HepG2 (cell line): ENCODE measurements at regions not wholly inside any gene's neighbourhood (a gene's known extent, or its start where the extent isn't known, plus 50 kb on each side); places are given as distances from the start of the nearest gene placed in this dataset.

Source experiments
- ATAC-seq: fragments of 200-7000 bp; cut with Tn5 transposase; 3 replicates; pipeline ENCODE4 v1.9.1; 2020; ENCODE audit warnings: mild to moderate bottlenecking, moderate library complexity
- BruUV-seq: library from RNA; stranded (reverse); fragments of 400-500 nt; replicated peaks from 2 replicates; lab custom pipeline; 2021; lab: Mats Ljungman, UMichigan
- CTCF ChIA-PET: fragments of 300-600 bp; formaldehyde crosslinking; extraction: SDS; loops from one replicate; lab custom pipeline; 2021; ENCODE audit warnings: low total read pairs, inconsistent platforms, low intra/inter-chr PET ratio; lab: Yijun Ruan, JAX
- POLR2A ChIA-PET: fragments of 350-600 bp; sonication (Branson Sonifier 250); formaldehyde crosslinking; loops from one replicate; lab custom pipeline; 2020; ENCODE audit warnings: antibody characterized with exemption, inconsistent platforms; lab: Yijun Ruan, JAX
- DNase-seq: peaks from one replicate; pipeline ENCODE4 v3.0.0-alpha.2; 2015; ENCODE audit warnings: low spot score
- FAIRE-seq: peaks from 3 replicates; lab custom pipeline; 2011; peaks lifted over from hg19 to GRCh38; lab: Jason Lieb, UNC
- H2AFZ ChIP-seq: one replicate; pipeline ENCODE4 v1.6.1; 2011; ENCODE audit warnings: low read length, inconsistent platforms
- H3K27ac ChIP-seq: fragments of 300-600 bp; 3 replicates; pipeline ENCODE4 v1.8.0; 2011; ENCODE audit warnings: mixed run types, mild to moderate bottlenecking, mixed read lengths, low read length, inconsistent platforms; ENCODE audit not compliant: insufficient read depth; ENCODE audit errors: extremely low read length
- H3K27me3 ChIP-seq, 2 experiments: fragments of 200-600 bp in 1 of 2; 2 replicates in 1 of 2; 3 replicates in 1 of 2; pipeline versions ENCODE4 v1.6.0 to v1.8.0; 2011; ENCODE audit warnings: low read length in 2 of 2, mild to moderate bottlenecking in 2 of 2, moderate library complexity in 2 of 2, inconsistent platforms in 1 of 2; ENCODE audit not compliant: insufficient read depth in 2 of 2, control insufficient read depth in 1 of 2
- H3K36me3 ChIP-seq, 2 experiments: fragments of 200-600 bp in 1 of 2; replicated peaks in 1 of 2; 2 replicates in 1 of 2; 3 replicates in 1 of 2; pipeline versions ENCODE4 v1.5.1 to v1.8.0; 2011; ENCODE audit warnings: low read length in 2 of 2, inconsistent platforms in 1 of 2; ENCODE audit not compliant: insufficient read depth in 2 of 2, control insufficient read depth in 1 of 2
- H3K4me1 ChIP-seq: 2 replicates; pipeline ENCODE4 v1.5.1; 2012; ENCODE audit warnings: low read length, inconsistent platforms; ENCODE audit not compliant: insufficient read depth
- H3K4me2 ChIP-seq: 2 replicates; pipeline ENCODE4 v1.6.0; 2011; ENCODE audit warnings: low read depth, low read length, inconsistent platforms
- H3K4me3 ChIP-seq, 3 experiments: fragments of 200-600 bp in 1 of 3; sonication (generic), shearing (Covaris generic) in 1 of 3; replicated peaks in 1 of 3; 2 replicates each; pipeline ENCODE4 v1.5.1; 2011 to 2016; ENCODE audit warnings: low read length in 3 of 3, inconsistent platforms in 2 of 3, low read depth in 2 of 3, mild to moderate bottlenecking in 2 of 3, control low read depth in 1 of 3, mixed read lengths in 1 of 3; ENCODE audit not compliant: insufficient read depth in 1 of 3
- H3K79me2 ChIP-seq: one replicate; pipeline ENCODE4 v1.6.1; 2011; ENCODE audit warnings: low read length, inconsistent platforms; ENCODE audit not compliant: insufficient read depth
- H3K9ac ChIP-seq: 2 replicates; pipeline ENCODE4 v1.6.0; 2011; ENCODE audit warnings: mild to moderate bottlenecking, low read depth, low read length, inconsistent platforms; ENCODE audit not compliant: insufficient read depth
- H3K9me3 ChIP-seq: 2 replicates; pipeline ENCODE4 v1.5.1; 2012; ENCODE audit warnings: mild to moderate bottlenecking, low read length
- H4K20me1 ChIP-seq: 2 replicates; pipeline ENCODE4 v1.6.0; 2011; ENCODE audit warnings: inconsistent platforms, mild to moderate bottlenecking, low read length, moderate library complexity; ENCODE audit not compliant: insufficient read depth
- E2F5 ChIP-seq: sonication (generic); formaldehyde crosslinking; conservative IDR thresholded peaks from 2 replicates; pipeline ENCODE4 v1.4.0; 2020; ENCODE audit warnings: missing genetic modification reagents
- KMT2B ChIP-seq: IDR thresholded peaks from 2 replicates; pipeline ENCODE4 v1.6.1; 2016; ENCODE audit warnings: missing genetic modification reagents, missing compliant biosample characterization
- NFATC3 ChIP-seq: sonication (generic); formaldehyde crosslinking; IDR thresholded peaks from 2 replicates; pipeline ENCODE4 v1.5.1; 2020; ENCODE audit warnings: mild to moderate bottlenecking, missing genetic modification reagents
- NR2F6 ChIP-seq, 2 experiments: IDR thresholded peaks; 2 replicates each; pipeline ENCODE4 v1.6.1; 2016; ENCODE audit warnings: antibody characterized with exemption in 1 of 2, mild to moderate bottlenecking in 1 of 2
- NRL ChIP-seq: sonication (generic); formaldehyde crosslinking; IDR thresholded peaks from 2 replicates; pipeline ENCODE4 v1.5.0; 2020; ENCODE audit warnings: missing genetic modification reagents, mild to moderate bottlenecking, moderate library complexity, borderline replicate concordance
- PATZ1 ChIP-seq: sonication (generic); formaldehyde crosslinking; IDR thresholded peaks from 2 replicates; pipeline ENCODE4 v1.4.0; 2020; ENCODE audit warnings: missing genetic modification reagents
- PAX8 ChIP-seq: sonication (generic); formaldehyde crosslinking; IDR thresholded peaks from 2 replicates; pipeline ENCODE4 v1.8.0; 2022; ENCODE audit warnings: mild to moderate bottlenecking, missing genetic modification reagents, borderline replicate concordance
- PBX3 ChIP-seq: sonication (generic); formaldehyde crosslinking; IDR thresholded peaks from 2 replicates; pipeline ENCODE4 v1.8.1; 2023; ENCODE audit warnings: missing genetic modification reagents, inconsistent platforms, borderline replicate concordance
- POLR2G ChIP-seq: fragments of 200-400 bp; formaldehyde crosslinking; IDR thresholded peaks from 2 replicates; pipeline ENCODE4 v1.6.1; 2018; ENCODE audit warnings: mild to moderate bottlenecking, low read depth, low read length, moderate library complexity
- REPIN1 ChIP-seq: sonication (generic); formaldehyde crosslinking; IDR thresholded peaks from 2 replicates; pipeline ENCODE4 v1.8.0; 2022; ENCODE audit warnings: missing genetic modification reagents, low read depth, mild to moderate bottlenecking, borderline replicate concordance
- SP140L ChIP-seq: sonication (generic); formaldehyde crosslinking; IDR thresholded peaks from 2 replicates; pipeline ENCODE4 v1.4.0; 2020; ENCODE audit warnings: missing genetic modification reagents, borderline replicate concordance
- SRY ChIP-seq: sonication (generic); formaldehyde crosslinking; IDR thresholded peaks from 2 replicates; pipeline ENCODE4 v1.8.0; 2022; ENCODE audit warnings: mild to moderate bottlenecking, missing genetic modification reagents
- TBX2 ChIP-seq: sonication (generic); formaldehyde crosslinking; IDR thresholded peaks from 2 replicates; pipeline ENCODE4 v1.5.0; 2020; ENCODE audit warnings: missing genetic modification reagents, mild to moderate bottlenecking, borderline replicate concordance
- TP53 ChIP-seq: sonication (generic); formaldehyde crosslinking; conservative IDR thresholded peaks from 2 replicates; pipeline ENCODE4 v1.4.0; 2020; ENCODE audit warnings: missing genetic modification reagents
- ZBTB8A ChIP-seq: sonication (generic); formaldehyde crosslinking; IDR thresholded peaks from 2 replicates; pipeline ENCODE4 v1.4.0; 2020; ENCODE audit warnings: mild to moderate bottlenecking, low read depth, missing genetic modification reagents, borderline replicate concordance
- ZNF501 ChIP-seq: sonication (generic); formaldehyde crosslinking; IDR thresholded peaks from 2 replicates; pipeline ENCODE4 v1.5.1; 2020; ENCODE audit warnings: mild to moderate bottlenecking, moderate library complexity, missing genetic modification reagents
- ZNF850 ChIP-seq: sonication (generic); formaldehyde crosslinking; conservative IDR thresholded peaks from 2 replicates; pipeline ENCODE4 v1.9.0; 2021; ENCODE audit warnings: mild to moderate bottlenecking, missing genetic modification reagents
- WGBS: methylation state at CpG from one replicate; pipeline ENCODE4 v1.1.6; 2017; ENCODE audit warnings: low lambda C conversion rate; 5-methylcytosine and 5-hydroxymethylcytosine counted together
- in situ Hi-C: cut with HindIII; loops from 2 replicates; pipeline ENCODE4 v1.10.0; 2017; ENCODE audit warnings: low pct_unique_long_range_greater_than_20kb; ENCODE audit not compliant: extremely low pct_ligation_motif_present
- intact Hi-C: fragments of 100-400 bp; cut with micrococcal nuclease; formaldehyde crosslinking; loops from one replicate; pipeline ENCODE4 v1.10.0; 2022; ENCODE audit not compliant: unreplicated experiment
- TF ChIP-seq, protein P1 (sequence below): sonication (generic); formaldehyde crosslinking; IDR thresholded peaks from 2 replicates; pipeline ENCODE4 v1.4.0; 2020; ENCODE audit warnings: missing genetic modification reagents
- TF ChIP-seq, protein P2 (sequence below): sonication (generic); formaldehyde crosslinking; IDR thresholded peaks from 2 replicates; pipeline ENCODE4 v1.4.0; 2020; ENCODE audit warnings: missing genetic modification reagents

DNA sequence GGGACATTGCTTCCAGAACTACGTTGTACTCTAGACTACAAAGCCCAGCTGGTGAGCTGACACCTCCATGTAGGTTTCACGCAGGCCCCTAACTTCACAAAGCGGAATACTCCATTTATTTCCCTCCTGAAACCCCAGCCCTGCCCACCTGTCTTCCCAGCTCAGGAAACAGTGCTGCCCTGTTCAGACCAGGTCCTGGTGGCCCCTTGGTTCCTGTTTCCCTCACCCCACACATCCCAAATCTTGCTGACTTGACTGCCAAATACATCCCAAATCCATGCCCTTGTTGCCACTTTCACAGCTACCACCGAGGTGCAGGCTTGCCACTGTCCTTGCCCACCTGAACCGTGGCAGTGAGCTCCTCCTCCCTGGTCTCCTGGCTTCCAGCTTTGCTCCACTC, 113.1 kb upstream of the PTPN1 start:
- ATAC-seq (no peak), FAIRE-seq (no peak), DNase-seq (no peak)
- in situ Hi-C loops, result no loop called here
- Histone ChIP-seq H3K27me3 (no peaks in the 10 kb centered on the region), H3K4me3 (no peak overlapping the region), H3K9me3 (no peaks in the 10 kb centered on the region), H3K4me1 (peaks cover 95% of the 10 kb centered on the region), H3K36me3 (no peaks in the 10 kb centered on the region), H3K9ac (no peak overlapping the region), H3K79me2 (no peaks in the 10 kb centered on the region), H4K20me1 (no peaks in the 10 kb centered on the region), H3K4me2 (no peak overlapping the region), H2AFZ (no peak overlapping the region), H3K27ac (peak overlapping the region; percentile 21)
- intact Hi-C loops, result loop anchor here (5.0 kb wide), 1 partner anchor 205 kb away; the partner anchor contains the start of gene CEBPB
- WGBS, result 89% methylated on average over 5 of the region's 5 CpGs
- POLR2A ChIA-PET, result interaction anchor here (0.7 to 6.7 kb wide), 5 partner anchors 13 to 207 kb away, joined by 3 to 93 read pairs (median 58); partner anchors contain the start of gene CEBPB
- BruUV-seq, result no TSS peak
- CTCF ChIA-PET, result no interaction called here
- TF ChIP-seq PAX8, result 0 out of 2 replicates have a peak, but pooled peaks have one; percentile 59
- TF ChIP-seq, protein P1, sequence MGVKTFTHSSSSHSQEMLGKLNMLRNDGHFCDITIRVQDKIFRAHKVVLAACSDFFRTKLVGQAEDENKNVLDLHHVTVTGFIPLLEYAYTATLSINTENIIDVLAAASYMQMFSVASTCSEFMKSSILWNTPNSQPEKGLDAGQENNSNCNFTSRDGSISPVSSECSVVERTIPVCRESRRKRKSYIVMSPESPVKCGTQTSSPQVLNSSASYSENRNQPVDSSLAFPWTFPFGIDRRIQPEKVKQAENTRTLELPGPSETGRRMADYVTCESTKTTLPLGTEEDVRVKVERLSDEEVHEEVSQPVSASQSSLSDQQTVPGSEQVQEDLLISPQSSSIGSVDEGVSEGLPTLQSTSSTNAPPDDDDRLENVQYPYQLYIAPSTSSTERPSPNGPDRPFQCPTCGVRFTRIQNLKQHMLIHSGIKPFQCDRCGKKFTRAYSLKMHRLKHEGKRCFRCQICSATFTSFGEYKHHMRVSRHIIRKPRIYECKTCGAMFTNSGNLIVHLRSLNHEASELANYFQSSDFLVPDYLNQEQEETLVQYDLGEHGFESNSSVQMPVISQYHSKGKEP (CRISPR knock-in tag), result no peak
- TF ChIP-seq NR2F6 (IDR thresholded peaks at IDR 0.05), result no peak
- TF ChIP-seq NR2F6 (CRISPR knock-in tag; IDR thresholded peaks at IDR 0.05), result no peak
- TF ChIP-seq POLR2G, result no peak
- TF ChIP-seq, protein P2, sequence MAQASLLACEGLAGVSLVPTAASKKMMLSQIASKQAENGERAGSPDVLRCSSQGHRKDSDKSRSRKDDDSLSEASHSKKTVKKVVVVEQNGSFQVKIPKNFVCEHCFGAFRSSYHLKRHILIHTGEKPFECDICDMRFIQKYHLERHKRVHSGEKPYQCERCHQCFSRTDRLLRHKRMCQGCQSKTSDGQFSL (CRISPR knock-in tag), result no peak
- no peak for TF ChIP-seq E2F5
- 0 out of 2 replicates have a peak, but pooled peaks have one; percentile 30 for TF ChIP-seq KMT2B (CRISPR knock-in tag)
- TF ChIP-seq REPIN1, result no peak
- TF ChIP-seq ZBTB8A (CRISPR knock-in tag), result no peak
- 0 out of 2 replicates have a peak, but pooled peaks have one; percentile 17 for TF ChIP-seq PATZ1 (CRISPR knock-in tag)
- TF ChIP-seq NRL, result 0 out of 2 replicates have a peak, but pooled peaks have one; percentile 53
- TF ChIP-seq SP140L (CRISPR knock-in tag), result no peak
- TF ChIP-seq ZNF501, result no peak
- peak; percentile 50; the same call in 1 of the 2 replicates for TF ChIP-seq TBX2 (CRISPR knock-in tag)
- no peak for TF ChIP-seq PBX3
- no peak for TF ChIP-seq ZNF850 (CRISPR knock-in tag)
- TF ChIP-seq SRY (CRISPR knock-in tag), result 0 out of 2 replicates have a peak, but pooled peaks have one; percentile 57
- TF ChIP-seq NFATC3 (CRISPR knock-in tag), result no peak
- no peak for TF ChIP-seq TP53 (CRISPR knock-in tag)
